Lower lobe of right lung (tissue), 2 donors: ENCODE measurements at regions not wholly inside any gene's neighbourhood (a gene's known extent, or its start where the extent isn't known, plus 50 kb on each side); places are given as distances from the start of the nearest gene placed in this dataset.

Experiments
- ATAC-seq, 2 donors: fragments of 200-7000 bp; cut with Tn5 transposase; one replicate each; pipeline ENCODE4 v1.9.1; 2020 to 2022; ENCODE audit warnings: mild to moderate bottlenecking in 2 of 2, moderate library complexity in 2 of 2
- DNase-seq: peaks from one replicate; pipeline ENCODE4 v3.0.0-alpha.2; 2020
- H3K27ac ChIP-seq: fragments of 200-600 bp; one replicate; pipeline ENCODE4 v1.8.0; 2022
- H3K27me3 ChIP-seq: fragments of 200-600 bp; one replicate; pipeline ENCODE4 v1.8.0; 2022; ENCODE audit warnings: low read depth
- H3K36me3 ChIP-seq: fragments of 200-600 bp; one replicate; pipeline ENCODE4 v1.8.0; 2022; ENCODE audit warnings: mild to moderate bottlenecking
- H3K4me1 ChIP-seq: fragments of 200-600 bp; one replicate; pipeline ENCODE4 v1.8.0; 2022
- H3K4me3 ChIP-seq: fragments of 200-600 bp; one replicate; pipeline ENCODE4 v1.8.0; 2022; ENCODE audit warnings: mild to moderate bottlenecking
- H3K9me3 ChIP-seq: fragments of 200-600 bp; one replicate; pipeline ENCODE4 v1.8.0; 2022
- CTCF ChIP-seq: fragments of 200-600 bp; IDR thresholded peaks from one replicate; pipeline ENCODE4 v1.8.0; 2022; ENCODE audit warnings: antibody characterized with exemption, mild to moderate bottlenecking
- intact Hi-C: fragments of 100-400 bp; cut with DNase I; formaldehyde crosslinking; loops from one replicate; pipeline ENCODE4 v1.11.0; 2022
- donor health status: DM: no; HTN: yes; CAD: no; lungs with severe emphysema.

GRCh38 chr6:114862819-114863218 lies 520.0 kb upstream of the HS3ST5 start:
- intact Hi-C loops: no loop called here
- Histone ChIP-seq H3K4me3 (no peak overlapping the region), H3K27me3 (no peaks in the 10 kb centered on the region), H3K27ac (no peak overlapping the region), H3K4me1 (no peaks in the 10 kb centered on the region), H3K9me3 (no peaks in the 10 kb centered on the region), H3K36me3 (no peaks in the 10 kb centered on the region)
- ATAC-seq: no peak
- TF ChIP-seq CTCF: no peak
- DNase-seq: no peak

- Histone ChIP-seq H3K4me1 (no peaks in the 10 kb centered on the region), H3K4me3 (no peak overlapping the region), H3K27me3 (no peaks in the 10 kb centered on the region), H3K9me3 (no peaks in the 10 kb centered on the region), H3K27ac (no peak overlapping the region), H3K36me3 (no peaks in the 10 kb centered on the region)
- intact Hi-C loops: no loop called here
- ATAC-seq (no peak), DNase-seq (no peak)
- no peak for TF ChIP-seq CTCF
These were observed 519.2 kb upstream of the HS3ST5 start for GRCh38 chr6:114862064-114862463.

- ATAC-seq (no peak), DNase-seq (no peak)
- H3K9me3 ChIP-seq: no peaks in the 10 kb centered on the region
- H3K27me3 ChIP-seq: no peaks in the 10 kb centered on the region
- no peaks in the 10 kb centered on the region for H3K36me3 ChIP-seq
- no peak overlapping the region for H3K4me3 ChIP-seq
- no peak overlapping the region for H3K27ac ChIP-seq
- intact Hi-C loops: no loop called here
- H3K4me1 ChIP-seq: no peaks in the 10 kb centered on the region
- no peak for TF ChIP-seq CTCF
These were observed 501.5 kb upstream of the HS3ST5 start for GRCh38 chr6:114844359-114844758.

GRCh38 chr6:114839019-114839418 lies 496.2 kb upstream of the HS3ST5 start:
- Histone ChIP-seq H3K27ac (no peak overlapping the region), H3K4me1 (no peaks in the 10 kb centered on the region), H3K36me3 (no peaks in the 10 kb centered on the region), H3K4me3 (no peak overlapping the region), H3K9me3 (no peaks in the 10 kb centered on the region), H3K27me3 (no peaks in the 10 kb centered on the region)
- TF ChIP-seq CTCF: no peak
- DNase-seq: no peak
- intact Hi-C loops: no loop called here
- ATAC-seq: no peak

GRCh38 chr6:114833211-114833610 lies 490.4 kb upstream of the HS3ST5 start:
- no peak for DNase-seq
- Histone ChIP-seq H3K4me3 (no peak overlapping the region), H3K27me3 (no peaks in the 10 kb centered on the region), H3K36me3 (no peaks in the 10 kb centered on the region), H3K27ac (no peak overlapping the region), H3K9me3 (no peaks in the 10 kb centered on the region), H3K4me1 (no peaks in the 10 kb centered on the region)
- no peak for TF ChIP-seq CTCF
- intact Hi-C loops: no loop called here
- no peak for ATAC-seq

GRCh38 chr6:114830515-114830914 lies 487.7 kb upstream of the HS3ST5 start:
- Histone ChIP-seq H3K36me3 (no peaks in the 10 kb centered on the region), H3K4me1 (no peaks in the 10 kb centered on the region), H3K27me3 (no peaks in the 10 kb centered on the region), H3K27ac (no peak overlapping the region), H3K4me3 (no peak overlapping the region), H3K9me3 (no peaks in the 10 kb centered on the region)
- no peak for ATAC-seq
- intact Hi-C loops: no loop called here
- DNase-seq: no peak
- TF ChIP-seq CTCF: no peak
